ENCODE measurements at regions not wholly inside any gene's neighbourhood (a gene's known extent, or its start where the extent isn't known, plus 50 kb on each side); places are given as distances from the start of the nearest gene placed in this dataset.
"Not testable (repeated sequence)": the region's sequence is repeated elsewhere in the genome, so short reads cannot be mapped to it uniquely, and the experiment has no call there.

DNA sequence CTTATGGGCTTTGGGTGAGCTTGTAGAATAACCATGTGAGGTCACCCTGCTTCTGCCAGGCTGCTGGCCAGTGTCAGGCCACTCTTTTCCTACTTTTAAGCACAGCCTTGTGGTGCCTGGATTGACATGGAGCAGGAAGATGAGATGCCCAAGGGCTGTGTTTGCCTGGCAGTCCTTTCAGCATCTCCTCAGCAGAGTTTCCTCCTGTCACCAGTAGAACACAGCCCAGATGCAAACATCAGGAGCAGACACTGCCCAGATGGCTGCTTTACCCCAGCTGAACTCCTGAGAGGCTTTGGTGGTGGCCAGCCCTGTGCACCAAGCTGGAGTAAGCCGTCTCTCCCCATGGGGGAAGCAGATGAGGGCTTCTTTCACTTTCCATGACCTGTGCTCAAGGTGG, 332.0 kb upstream of the FRG2C start:
- TF ChIP-seq POLR2A, CTCF (IDR thresholded peaks at IDR 0.05): not testable (repeated sequence)
